GM10266 (cell line): ENCODE measurements at regions not wholly inside any gene's neighbourhood (a gene's known extent, or its start where the extent isn't known, plus 50 kb on each side); places are given as distances from the start of the nearest gene placed in this dataset.

Source experiments
- DNase-seq: peaks from one replicate; pipeline ENCODE4 v3.0.0; 2012; ENCODE audit errors: extremely low spot score
- TF ChIP-seq, protein P1 (sequence below): IDR thresholded peaks from 2 replicates; pipeline ENCODE4 v1.5.1; 2012; ENCODE audit warnings: mild to moderate bottlenecking, low read depth; ENCODE audit not compliant: control insufficient read depth, insufficient read depth; ENCODE audit errors: missing control alignments

DNA sequence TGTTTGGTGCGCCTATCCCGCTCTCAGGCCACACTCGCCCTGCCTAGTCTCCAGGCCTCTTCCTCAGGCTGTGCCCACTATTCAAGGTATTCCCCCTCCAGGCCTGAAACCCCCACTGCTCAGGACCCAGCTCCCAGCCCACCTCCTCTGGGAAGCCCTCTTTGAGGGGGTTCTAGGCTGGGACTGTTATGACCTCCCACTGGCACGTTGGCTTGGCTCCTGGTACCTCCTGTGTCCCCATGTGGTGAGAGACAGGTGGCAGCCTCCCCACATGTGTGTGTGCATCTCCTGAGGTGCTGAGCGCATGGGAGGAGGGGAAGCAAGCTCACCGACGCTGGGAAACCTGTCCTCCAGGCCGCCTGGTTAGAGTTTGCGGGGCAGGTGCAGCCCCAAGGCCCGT lies 82.5 kb downstream of the EDN3 start:
- DNase-seq: no peak
- TF ChIP-seq, protein P1, sequence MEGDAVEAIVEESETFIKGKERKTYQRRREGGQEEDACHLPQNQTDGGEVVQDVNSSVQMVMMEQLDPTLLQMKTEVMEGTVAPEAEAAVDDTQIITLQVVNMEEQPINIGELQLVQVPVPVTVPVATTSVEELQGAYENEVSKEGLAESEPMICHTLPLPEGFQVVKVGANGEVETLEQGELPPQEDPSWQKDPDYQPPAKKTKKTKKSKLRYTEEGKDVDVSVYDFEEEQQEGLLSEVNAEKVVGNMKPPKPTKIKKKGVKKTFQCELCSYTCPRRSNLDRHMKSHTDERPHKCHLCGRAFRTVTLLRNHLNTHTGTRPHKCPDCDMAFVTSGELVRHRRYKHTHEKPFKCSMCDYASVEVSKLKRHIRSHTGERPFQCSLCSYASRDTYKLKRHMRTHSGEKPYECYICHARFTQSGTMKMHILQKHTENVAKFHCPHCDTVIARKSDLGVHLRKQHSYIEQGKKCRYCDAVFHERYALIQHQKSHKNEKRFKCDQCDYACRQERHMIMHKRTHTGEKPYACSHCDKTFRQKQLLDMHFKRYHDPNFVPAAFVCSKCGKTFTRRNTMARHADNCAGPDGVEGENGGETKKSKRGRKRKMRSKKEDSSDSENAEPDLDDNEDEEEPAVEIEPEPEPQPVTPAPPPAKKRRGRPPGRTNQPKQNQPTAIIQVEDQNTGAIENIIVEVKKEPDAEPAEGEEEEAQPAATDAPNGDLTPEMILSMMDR: no peak

- DNase-seq: no peak
Observed at GRCh38 chr20:59385038-59385437, 84.6 kb downstream of the EDN3 start.

DNA sequence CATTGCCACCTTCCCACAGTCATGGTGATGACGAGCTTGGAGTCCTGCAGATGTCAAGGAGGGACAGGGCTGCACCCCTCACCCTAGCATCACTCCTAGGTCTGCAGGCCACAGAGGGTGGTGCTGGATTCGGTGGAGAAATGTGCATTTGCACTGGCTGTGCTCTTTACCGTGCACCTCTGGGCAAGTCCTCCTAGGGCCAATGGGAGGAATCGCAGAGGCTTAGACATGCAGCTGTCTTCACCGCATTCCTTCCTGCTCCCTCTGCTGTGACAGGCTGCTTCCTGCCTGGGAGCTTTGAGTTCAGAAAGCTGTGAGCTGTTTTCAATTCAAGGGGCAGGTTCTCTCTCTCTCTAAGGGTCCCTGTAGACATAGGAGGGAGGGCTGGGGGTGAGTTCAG lies 85.1 kb downstream of the EDN3 start:
- TF ChIP-seq, protein P1: no peak
- DNase-seq: no peak

More at GRCh38 chr20:59385038-59385437, 84.6 kb downstream of the EDN3 start:
- TF ChIP-seq, protein P1: no peak

DNA sequence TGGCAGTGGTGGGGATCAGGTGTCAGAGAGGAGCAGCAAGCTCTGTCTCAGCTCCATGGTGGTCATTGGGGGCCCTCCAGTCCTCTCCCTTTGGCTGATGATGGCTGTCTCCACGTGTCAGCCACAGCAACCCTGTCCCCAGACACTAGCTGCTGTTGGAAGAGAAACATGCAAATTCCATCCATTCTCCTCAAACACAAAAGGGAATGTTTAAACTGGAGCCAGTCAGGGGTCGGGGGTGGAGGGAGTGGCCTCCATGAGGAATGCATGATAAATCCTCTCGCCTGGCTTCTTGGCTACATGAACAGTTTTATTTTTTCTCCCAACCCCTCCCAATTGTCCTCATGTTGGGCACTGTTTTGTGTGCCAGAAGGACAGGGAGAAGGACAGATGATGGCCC lies 86.4 kb downstream of the EDN3 start:
- DNase-seq: no peak
- TF ChIP-seq, protein P1: no peak

GRCh38 chr20:59387891-59388290 lies 87.5 kb downstream of the EDN3 start:
- TF ChIP-seq, protein P1: no peak
- DNase-seq: no peak

- DNase-seq: no peak
- TF ChIP-seq, protein P1: no peak
Observed at GRCh38 chr20:59388402-59388801, 88.0 kb downstream of the EDN3 start.

DNA sequence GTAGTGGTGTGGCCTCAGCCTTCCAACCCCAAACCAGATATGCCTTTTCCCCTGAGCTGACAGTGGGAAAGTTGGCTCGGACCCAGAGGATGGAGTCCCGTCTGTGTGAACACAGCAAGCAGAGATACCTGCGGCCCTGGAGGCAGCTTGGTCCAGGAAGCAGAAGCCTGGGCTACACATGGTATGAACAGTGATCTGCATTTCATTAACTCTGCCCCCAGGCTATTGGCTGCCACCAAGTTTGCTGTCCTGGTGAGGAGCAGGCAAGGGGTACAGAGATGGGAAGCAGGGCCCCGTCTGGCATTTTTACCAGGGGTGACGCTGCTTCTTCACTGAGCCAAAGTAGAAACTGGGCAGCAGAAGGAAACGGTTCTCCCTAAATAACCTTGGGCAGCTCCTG lies 90.0 kb downstream of the EDN3 start:
- DNase-seq: no peak
- TF ChIP-seq, protein P1: no peak
